Lung (tissue), 11 donors: ENCODE measurements at regions not wholly inside any gene's neighbourhood (a gene's known extent, or its start where the extent isn't known, plus 50 kb on each side); places are given as distances from the start of the nearest gene placed in this dataset.

Experiments
- ATAC-seq: fragments of 200-7000 bp; cut with Tn5 transposase; one replicate; pipeline ENCODE4 v1.9.1; 2020; ENCODE audit warnings: moderate number of reproducible peaks; ENCODE audit not compliant: insufficient read depth, low FRiP score
- DNase-seq, 3 donors: peaks; one replicate each; pipeline ENCODE4 v3.0.0-alpha.2; 2013 to 2017
- H3K27ac ChIP-seq, 2 donors: one replicate each; pipeline ENCODE4 v1.5.1; 2013; ENCODE audit warnings: mild to moderate bottlenecking in 2 of 2, moderate library complexity in 2 of 2, control low read depth in 1 of 2, inconsistent platforms in 1 of 2, low read depth in 1 of 2, low read length in 1 of 2
- H3K27me3 ChIP-seq, 3 donors: one replicate each; pipeline ENCODE4 v1.5.1; 2013; ENCODE audit warnings: low read length in 2 of 3; ENCODE audit not compliant: control insufficient read depth in 3 of 3, insufficient read depth in 3 of 3
- H3K36me3 ChIP-seq, 4 donors: one replicate each; pipeline ENCODE4 v1.5.1; 2013; ENCODE audit warnings: low read length in 4 of 4, mild to moderate bottlenecking in 1 of 4, moderate library complexity in 1 of 4; ENCODE audit not compliant: control insufficient read depth in 4 of 4, insufficient read depth in 4 of 4
- H3K4me1 ChIP-seq, 5 donors: one replicate each; pipeline ENCODE4 v1.5.1; 2013; ENCODE audit warnings: low read length in 5 of 5, mild to moderate bottlenecking in 2 of 5, moderate library complexity in 1 of 5; ENCODE audit not compliant: control insufficient read depth in 5 of 5, insufficient read depth in 5 of 5
- H3K4me3 ChIP-seq: one replicate; pipeline ENCODE4 v1.5.1; 2013; ENCODE audit warnings: mild to moderate bottlenecking, control low read depth, moderate library complexity
- H3K9ac ChIP-seq, 2 donors: one replicate each; pipeline ENCODE4 v1.5.1; 2013; ENCODE audit warnings: low read length in 2 of 2, control low read depth in 1 of 2; ENCODE audit not compliant: insufficient read depth in 1 of 2
- H3K9me3 ChIP-seq, 4 donors: one replicate each; pipeline ENCODE4 v1.5.1; 2013; ENCODE audit warnings: low read length in 3 of 4, mild to moderate bottlenecking in 1 of 4, moderate library complexity in 1 of 4; ENCODE audit not compliant: control insufficient read depth in 4 of 4, insufficient read depth in 3 of 4
- WGBS, 2 donors: extraction: QIAGEN DNeasy Blood & Tissue Kit; methylation state at CpG; one replicate each; pipeline ENCODE4 v1.1.7; 2013; 5-methylcytosine and 5-hydroxymethylcytosine counted together
- TF ChIP-seq, protein P1 (sequence below): IDR thresholded peaks from 2 replicates; pipeline ENCODE4 v1.5.1; 2012; ENCODE audit warnings: mild to moderate bottlenecking; ENCODE audit errors: control extremely low read depth, extremely low read depth
- donor health status: control.
- donor health status: control.
- donor health status: Bipolar disorder and iron deficiency.
- donor health status: healthy.
- donor health status: DM: yes; HTN: yes; CAD: no.

DNA sequence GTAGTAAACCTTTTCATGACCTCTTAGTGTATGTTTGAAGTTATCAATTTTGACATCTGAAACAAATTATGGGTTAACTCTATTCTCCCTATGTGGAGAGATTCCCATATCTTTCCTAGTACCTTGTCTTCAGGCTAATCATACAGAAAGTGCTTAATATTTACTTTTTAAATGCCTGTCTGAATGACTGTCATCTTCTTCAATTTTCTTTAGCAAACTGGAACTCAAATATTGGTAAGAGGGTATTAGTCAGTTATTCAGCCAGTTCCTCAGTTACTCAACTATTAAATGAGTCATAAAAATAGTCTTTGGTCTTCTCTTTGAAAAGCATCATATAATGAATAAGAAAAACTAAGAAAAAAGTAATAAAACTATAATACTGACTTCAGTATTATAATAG lies 1038.0 kb upstream of the PIK3C3 start:
- no peaks in the 10 kb centered on the region for H3K27me3 ChIP-seq
- ATAC-seq, result no peak

DNA sequence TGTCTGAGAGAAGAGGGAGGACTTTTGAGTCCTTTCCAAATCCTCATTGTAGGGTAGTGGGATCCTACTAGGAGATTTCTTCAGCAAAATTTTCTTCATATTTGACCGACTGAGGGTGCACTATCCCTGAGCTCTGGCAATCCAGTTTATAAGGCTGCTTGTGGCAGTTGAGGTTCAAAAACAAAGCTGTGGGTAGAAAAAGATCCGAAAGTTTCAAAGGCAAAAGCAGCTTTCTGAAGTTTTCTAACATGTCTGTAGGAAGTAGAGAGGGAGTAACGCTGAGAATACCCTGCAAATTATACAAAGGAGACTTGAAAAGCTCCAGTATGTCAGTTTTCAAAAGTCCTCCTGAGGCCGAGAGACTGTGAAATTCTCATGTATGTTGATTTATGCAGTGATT lies 1039.3 kb upstream of the PIK3C3 start:
- ATAC-seq (no peak), DNase-seq (no peak)
- Histone ChIP-seq H3K9me3 (no peaks in the 10 kb centered on the region), H3K4me1 (no peaks in the 10 kb centered on the region), H3K4me3 (no peak overlapping the region), H3K27me3 (no peaks in the 10 kb centered on the region), H3K27ac (no peak overlapping the region), H3K36me3 (no peaks in the 10 kb centered on the region), H3K9ac (no peak overlapping the region)
- 81 to 84% methylated on average over 4 of the region's 4 CpGs for WGBS, 2 donors
- TF ChIP-seq, protein P1, sequence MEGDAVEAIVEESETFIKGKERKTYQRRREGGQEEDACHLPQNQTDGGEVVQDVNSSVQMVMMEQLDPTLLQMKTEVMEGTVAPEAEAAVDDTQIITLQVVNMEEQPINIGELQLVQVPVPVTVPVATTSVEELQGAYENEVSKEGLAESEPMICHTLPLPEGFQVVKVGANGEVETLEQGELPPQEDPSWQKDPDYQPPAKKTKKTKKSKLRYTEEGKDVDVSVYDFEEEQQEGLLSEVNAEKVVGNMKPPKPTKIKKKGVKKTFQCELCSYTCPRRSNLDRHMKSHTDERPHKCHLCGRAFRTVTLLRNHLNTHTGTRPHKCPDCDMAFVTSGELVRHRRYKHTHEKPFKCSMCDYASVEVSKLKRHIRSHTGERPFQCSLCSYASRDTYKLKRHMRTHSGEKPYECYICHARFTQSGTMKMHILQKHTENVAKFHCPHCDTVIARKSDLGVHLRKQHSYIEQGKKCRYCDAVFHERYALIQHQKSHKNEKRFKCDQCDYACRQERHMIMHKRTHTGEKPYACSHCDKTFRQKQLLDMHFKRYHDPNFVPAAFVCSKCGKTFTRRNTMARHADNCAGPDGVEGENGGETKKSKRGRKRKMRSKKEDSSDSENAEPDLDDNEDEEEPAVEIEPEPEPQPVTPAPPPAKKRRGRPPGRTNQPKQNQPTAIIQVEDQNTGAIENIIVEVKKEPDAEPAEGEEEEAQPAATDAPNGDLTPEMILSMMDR, result no peak

More for the DNA sequence above, 1038.0 kb upstream of the PIK3C3 start:
- Histone ChIP-seq H3K9ac (no peak overlapping the region), H3K36me3 (no peaks in the 10 kb centered on the region), H3K27ac (no peak overlapping the region), H3K4me1 (no peaks in the 10 kb centered on the region), H3K9me3 (no peaks in the 10 kb centered on the region), H3K4me3 (no peak overlapping the region)
- TF ChIP-seq, protein P1, result no peak
- DNase-seq, result no peak

DNA sequence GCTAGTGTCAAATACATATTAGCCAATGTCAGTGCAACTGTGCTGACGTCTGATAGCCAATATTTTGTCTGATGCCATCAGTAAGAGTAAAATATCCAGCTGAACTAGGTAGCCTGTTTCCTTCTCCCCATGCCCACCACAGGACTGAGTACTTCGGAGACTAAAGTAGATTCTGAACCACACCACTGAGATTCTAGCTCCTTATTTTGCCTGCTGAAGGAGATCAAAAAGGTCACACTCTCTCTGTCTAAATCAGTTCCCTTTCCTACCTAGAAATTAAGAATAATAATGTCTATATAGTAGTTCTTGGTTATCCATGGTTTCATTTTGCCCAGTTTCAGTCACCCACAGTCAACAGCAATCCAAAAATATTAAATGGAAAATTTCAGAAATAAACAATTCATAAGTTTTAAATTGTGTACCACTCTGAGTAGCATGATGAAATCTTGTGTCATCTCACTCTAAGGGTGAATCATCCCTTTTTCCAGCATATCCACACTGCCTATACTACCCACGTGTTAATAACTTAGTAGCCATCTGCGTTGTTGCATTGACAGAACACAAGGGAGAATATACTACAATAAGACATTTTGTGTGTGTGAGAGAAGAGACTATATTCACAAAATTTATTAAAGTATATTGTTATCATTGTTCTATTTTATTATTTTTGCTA lies 1043.3 kb upstream of the PIK3C3 start:
- Histone ChIP-seq H3K36me3 (no peaks in the 10 kb centered on the region), H3K4me3 (no peak overlapping the region), H3K9me3 (no peaks in the 10 kb centered on the region), H3K4me1 (no peaks in the 10 kb centered on the region), H3K9ac (no peak overlapping the region), H3K27me3 (no peaks in the 10 kb centered on the region), H3K27ac (no peak overlapping the region)
- 75 to 84% methylated on average over 4 of the region's 4 CpGs for WGBS, 2 donors
- DNase-seq (no peak), ATAC-seq (no peak)
- TF ChIP-seq, protein P1, result no peak

DNA sequence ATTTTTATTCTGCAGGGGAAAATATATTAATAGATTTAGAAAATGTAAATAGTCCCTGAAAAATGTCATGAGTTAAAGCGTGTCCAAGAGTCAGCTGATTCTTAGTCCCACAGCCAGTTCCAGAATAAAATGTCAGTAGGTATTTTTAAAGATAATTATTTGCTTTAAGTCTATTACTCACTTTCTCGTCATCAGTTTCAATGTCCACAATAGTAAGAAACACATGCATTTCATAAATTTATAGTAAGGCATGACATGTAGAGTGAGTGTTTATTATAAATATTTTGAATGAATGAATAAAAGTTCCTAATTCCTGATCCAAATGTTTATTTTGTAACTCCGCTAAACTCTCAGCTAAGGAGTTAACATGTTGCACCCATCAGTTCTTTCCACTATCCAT lies 1044.0 kb upstream of the PIK3C3 start:
- no peaks in the 10 kb centered on the region for H3K36me3 ChIP-seq
- no peak overlapping the region for H3K4me3 ChIP-seq
- no peak for ATAC-seq
- TF ChIP-seq, protein P1, result no peak
- WGBS, 2 donors, result 81 to 83% methylated on average over 3 of the region's 3 CpGs
- H3K4me1 ChIP-seq, result no peaks in the 10 kb centered on the region
- DNase-seq, result no peak
- no peaks in the 10 kb centered on the region for H3K27me3 ChIP-seq
- no peaks in the 10 kb centered on the region for H3K9me3 ChIP-seq
- no peak overlapping the region for H3K9ac ChIP-seq
- H3K27ac ChIP-seq, result no peak overlapping the region
